ENCODE measurements at regions not wholly inside any gene's neighbourhood (a gene's known extent, or its start where the extent isn't known, plus 50 kb on each side); places are given as distances from the start of the nearest gene placed in this dataset.

GRCh38 chr5:74402553-74402952 lies 238.0 kb downstream of the ENC1 start:
- TF ChIP-seq POLR2AphosphoS5 (IDR thresholded peaks at IDR 0.05; ENCODE audit: low read depth, low read length) (no peak), SPI1 (IDR thresholded peaks at IDR 0.05; ENCODE audit: low read depth, low read length) (no peak), PAX5 (IDR thresholded peaks at IDR 0.05; ENCODE audit: insufficient read depth, low read length, severe bottlenecking) (no peak), TAF1 (IDR thresholded peaks at IDR 0.05; ENCODE audit: low read depth, low read length) (no peak), POU2F2 (IDR thresholded peaks at IDR 0.05; ENCODE audit: low read depth, low read length) (no peak), POLR2A (IDR thresholded peaks at IDR 0.05; ENCODE audit: low read depth, low read length) (no peak)
- no peak for DNase-seq (ENCODE audit: insufficient read length, low spot score)
- FAIRE-seq = peak; percentile 74

- DNase-seq (ENCODE audit: insufficient read length, low spot score) (no peak), FAIRE-seq (no peak)
- no peak for TF ChIP-seq PAX5 (IDR thresholded peaks at IDR 0.05; ENCODE audit: insufficient read depth, low read length, severe bottlenecking)
Measured at GRCh38 chr5:74401946-74402320, 238.6 kb downstream of the ENC1 start.

GRCh38 chr5:74401281-74401945 lies 239.1 kb downstream of the ENC1 start:
- FAIRE-seq = no peak
- no peak for DNase-seq (ENCODE audit: insufficient read length, low spot score)

GRCh38 chr5:74400067-74400466 lies 240.5 kb downstream of the ENC1 start:
- no peak for TF ChIP-seq PAX5 (IDR thresholded peaks at IDR 0.05; ENCODE audit: insufficient read depth, low read length, severe bottlenecking)
- FAIRE-seq (no peak), DNase-seq (ENCODE audit: insufficient read length, low spot score) (no peak)

More at GRCh38 chr5:74401281-74401945, 239.1 kb downstream of the ENC1 start:
- TF ChIP-seq PAX5 (IDR thresholded peaks at IDR 0.05; ENCODE audit: insufficient read depth, low read length, severe bottlenecking) (no peak), POLR2AphosphoS5 (IDR thresholded peaks at IDR 0.05; ENCODE audit: low read depth, low read length) (no peak), POU2F2 (IDR thresholded peaks at IDR 0.05; ENCODE audit: low read depth, low read length) (no peak), POLR2A (IDR thresholded peaks at IDR 0.05; ENCODE audit: low read depth, low read length) (no peak), TAF1 (IDR thresholded peaks at IDR 0.05; ENCODE audit: low read depth, low read length) (no peak)

GRCh38 chr5:74396913-74397622 lies 243.5 kb downstream of the ENC1 start:
- TF ChIP-seq PAX5 (IDR thresholded peaks at IDR 0.05; ENCODE audit: insufficient read depth, low read length, severe bottlenecking) (no peak), POLR2AphosphoS5 (IDR thresholded peaks at IDR 0.05; ENCODE audit: low read depth, low read length) (no peak), SPI1 (IDR thresholded peaks at IDR 0.05; ENCODE audit: low read depth, low read length) (no peak), POLR2A (IDR thresholded peaks at IDR 0.05; ENCODE audit: low read depth, low read length) (no peak), POU2F2 (IDR thresholded peaks at IDR 0.05; ENCODE audit: low read depth, low read length) (no peak), TAF1 (IDR thresholded peaks at IDR 0.05; ENCODE audit: low read depth, low read length) (no peak)
- no peak for FAIRE-seq
- no peak for DNase-seq (ENCODE audit: insufficient read length, low spot score)

GRCh38 chr5:74394916-74395880 lies 245.3 kb downstream of the ENC1 start:
- no peak for FAIRE-seq
- no peak for DNase-seq (ENCODE audit: insufficient read length, low spot score)
- no peak for TF ChIP-seq SPI1 (IDR thresholded peaks at IDR 0.05; ENCODE audit: low read depth, low read length)
- no peak for TF ChIP-seq POLR2AphosphoS5 (IDR thresholded peaks at IDR 0.05; ENCODE audit: low read depth, low read length)
- TF ChIP-seq POLR2A (IDR thresholded peaks at IDR 0.05; ENCODE audit: low read depth, low read length) = no peak
- no peak for TF ChIP-seq PAX5 (IDR thresholded peaks at IDR 0.05; ENCODE audit: insufficient read depth, low read length, severe bottlenecking)
- no peak for TF ChIP-seq TAF1 (IDR thresholded peaks at IDR 0.05; ENCODE audit: low read depth, low read length)
- no peak for TF ChIP-seq POU2F2 (IDR thresholded peaks at IDR 0.05; ENCODE audit: low read depth, low read length)

GRCh38 chr5:74394528-74394915 lies 246.0 kb downstream of the ENC1 start:
- FAIRE-seq (no peak), DNase-seq (ENCODE audit: insufficient read length, low spot score) (no peak)
- no peak for TF ChIP-seq SPI1 (IDR thresholded peaks at IDR 0.05; ENCODE audit: low read depth, low read length)
- TF ChIP-seq POLR2AphosphoS5 (IDR thresholded peaks at IDR 0.05; ENCODE audit: low read depth, low read length) = no peak
- no peak for TF ChIP-seq POLR2A (IDR thresholded peaks at IDR 0.05; ENCODE audit: low read depth, low read length)
- no peak for TF ChIP-seq TAF1 (IDR thresholded peaks at IDR 0.05; ENCODE audit: low read depth, low read length)
- no peak for TF ChIP-seq PAX5 (IDR thresholded peaks at IDR 0.05; ENCODE audit: insufficient read depth, low read length, severe bottlenecking)
- TF ChIP-seq POU2F2 (IDR thresholded peaks at IDR 0.05; ENCODE audit: low read depth, low read length) = no peak

GRCh38 chr5:74393943-74394342 lies 246.6 kb downstream of the ENC1 start:
- DNase-seq (ENCODE audit: insufficient read length, low spot score) = no peak
- FAIRE-seq = no peak
- TF ChIP-seq POLR2AphosphoS5 (IDR thresholded peaks at IDR 0.05; ENCODE audit: low read depth, low read length) (no peak), SPI1 (IDR thresholded peaks at IDR 0.05; ENCODE audit: low read depth, low read length) (no peak), POU2F2 (IDR thresholded peaks at IDR 0.05; ENCODE audit: low read depth, low read length) (no peak), TAF1 (IDR thresholded peaks at IDR 0.05; ENCODE audit: low read depth, low read length) (no peak), POLR2A (IDR thresholded peaks at IDR 0.05; ENCODE audit: low read depth, low read length) (no peak), PAX5 (IDR thresholded peaks at IDR 0.05; ENCODE audit: insufficient read depth, low read length, severe bottlenecking) (no peak)

GRCh38 chr5:74392711-74393351 lies 247.7 kb downstream of the ENC1 start:
- DNase-seq (ENCODE audit: insufficient read length, low spot score) = no peak
- TF ChIP-seq PAX5 (IDR thresholded peaks at IDR 0.05; ENCODE audit: insufficient read depth, low read length, severe bottlenecking) = no peak
- peak; percentile 12; the same call in 1 of the 2 replicates for TF ChIP-seq SPI1 (IDR thresholded peaks at IDR 0.05; ENCODE audit: low read depth, low read length)
- FAIRE-seq = no peak

Measured in GM12891 (cell line).